HL-60 (cell line): ENCODE measurements at regions not wholly inside any gene's neighbourhood (a gene's known extent, or its start where the extent isn't known, plus 50 kb on each side); places are given as distances from the start of the nearest gene placed in this dataset.

Experiments
- DNase-seq, 2 experiments: peaks; one replicate each; pipeline ENCODE4 v3.0.0-alpha.2; 2010 to 2020; ENCODE audit warnings: low read depth in 1 of 2, low spot score in 1 of 2
- H3K27ac ChIP-seq: fragments of 250-450 bp; sonication (Bioruptor Pico); replicated peaks from 2 replicates; pipeline ENCODE4 v1.5.1; 2020; ENCODE audit warnings: mild to moderate bottlenecking, moderate library complexity
- H3K27me3 ChIP-seq: fragments of 250-450 bp; sonication (Bioruptor Pico); 2 replicates; pipeline ENCODE4 v1.5.1; 2021; ENCODE audit warnings: mild to moderate bottlenecking, moderate library complexity; ENCODE audit not compliant: insufficient read depth, poor library complexity, severe bottlenecking
- H3K4me3 ChIP-seq: replicated peaks from 2 replicates; pipeline ENCODE4 v1.5.1; 2011; ENCODE audit warnings: mild to moderate bottlenecking, control low read depth, low read length; ENCODE audit not compliant: insufficient read depth
- GABPA ChIP-seq: IDR thresholded peaks from 2 replicates; pipeline ENCODE4 v1.6.1; 2012; ENCODE audit warnings: low read depth
- POLR2AphosphoS5 ChIP-seq: IDR thresholded peaks from 2 replicates; pipeline ENCODE4 v1.6.1; 2012; ENCODE audit warnings: low read depth
- REST ChIP-seq: IDR thresholded peaks from 2 replicates; pipeline ENCODE4 v1.6.1; 2012; ENCODE audit warnings: low read depth; ENCODE audit not compliant: insufficient replicate concordance
- SPI1 ChIP-seq: IDR thresholded peaks from 2 replicates; pipeline ENCODE4 v1.6.1; 2012; ENCODE audit warnings: low read depth, mild to moderate bottlenecking, borderline replicate concordance
- TF ChIP-seq, protein P1 (sequence below): IDR thresholded peaks from one replicate; pipeline ENCODE4 v1.5.1; 2011; ENCODE audit warnings: low read length, control low read depth, inconsistent platforms; ENCODE audit not compliant: insufficient read depth

GRCh38 chr4:163902417-163902816 is 407.9 kb downstream of the TMA16 start:
- no peak overlapping the region for H3K4me3 ChIP-seq
- no peak overlapping the region for H3K27ac ChIP-seq
- DNase-seq: no peak
- no peaks in the 10 kb centered on the region for H3K27me3 ChIP-seq
- TF ChIP-seq, protein P1, sequence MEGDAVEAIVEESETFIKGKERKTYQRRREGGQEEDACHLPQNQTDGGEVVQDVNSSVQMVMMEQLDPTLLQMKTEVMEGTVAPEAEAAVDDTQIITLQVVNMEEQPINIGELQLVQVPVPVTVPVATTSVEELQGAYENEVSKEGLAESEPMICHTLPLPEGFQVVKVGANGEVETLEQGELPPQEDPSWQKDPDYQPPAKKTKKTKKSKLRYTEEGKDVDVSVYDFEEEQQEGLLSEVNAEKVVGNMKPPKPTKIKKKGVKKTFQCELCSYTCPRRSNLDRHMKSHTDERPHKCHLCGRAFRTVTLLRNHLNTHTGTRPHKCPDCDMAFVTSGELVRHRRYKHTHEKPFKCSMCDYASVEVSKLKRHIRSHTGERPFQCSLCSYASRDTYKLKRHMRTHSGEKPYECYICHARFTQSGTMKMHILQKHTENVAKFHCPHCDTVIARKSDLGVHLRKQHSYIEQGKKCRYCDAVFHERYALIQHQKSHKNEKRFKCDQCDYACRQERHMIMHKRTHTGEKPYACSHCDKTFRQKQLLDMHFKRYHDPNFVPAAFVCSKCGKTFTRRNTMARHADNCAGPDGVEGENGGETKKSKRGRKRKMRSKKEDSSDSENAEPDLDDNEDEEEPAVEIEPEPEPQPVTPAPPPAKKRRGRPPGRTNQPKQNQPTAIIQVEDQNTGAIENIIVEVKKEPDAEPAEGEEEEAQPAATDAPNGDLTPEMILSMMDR: no peak
- TF ChIP-seq REST (no peak), POLR2AphosphoS5 (no peak), GABPA (no peak)

DNA sequence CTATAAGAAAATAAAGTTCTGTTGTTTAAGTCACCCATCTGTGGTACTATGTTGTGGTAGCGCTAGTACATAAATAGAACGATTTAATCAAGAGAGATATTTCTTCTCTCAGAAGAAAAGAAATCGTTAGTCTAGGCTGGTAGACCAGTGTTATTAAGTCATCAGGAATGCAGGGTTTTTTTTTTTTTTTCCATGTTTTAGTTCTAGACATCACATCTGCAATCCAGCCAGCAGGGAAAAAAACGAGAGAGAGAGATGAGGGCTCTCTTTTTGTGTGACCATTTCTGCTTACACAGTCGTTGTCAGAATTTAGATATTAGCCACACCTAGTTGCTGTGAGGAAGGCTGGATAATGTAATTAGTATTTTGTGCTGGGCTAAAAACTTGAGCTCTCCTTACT is 417.4 kb downstream of the TMA16 start:
- Histone ChIP-seq H3K27ac (no peak overlapping the region), H3K4me3 (no peak overlapping the region), H3K27me3 (no peaks in the 10 kb centered on the region)
- no peak for DNase-seq
- no peak for TF ChIP-seq POLR2AphosphoS5
- no peak for TF ChIP-seq REST
- TF ChIP-seq SPI1: no peak
- TF ChIP-seq, protein P1: no peak
- TF ChIP-seq GABPA: no peak

DNA sequence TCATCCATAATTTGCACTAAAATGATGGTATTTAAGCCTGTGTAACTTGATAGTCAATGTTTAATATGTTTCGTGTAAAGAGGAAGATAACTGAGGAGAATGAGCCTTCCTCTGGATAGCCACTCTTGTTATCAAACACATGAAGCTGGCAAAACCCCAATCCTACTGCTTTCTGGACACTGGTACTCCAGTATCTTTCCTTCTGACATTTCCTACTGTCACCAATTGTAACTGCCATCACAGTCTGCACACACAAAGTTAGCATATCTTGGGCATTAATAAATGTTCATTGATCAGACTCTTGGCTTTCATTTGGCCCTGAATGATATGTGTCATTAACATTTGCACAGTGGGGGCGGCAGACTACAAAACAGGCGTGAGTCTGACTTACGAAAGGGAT is 419.1 kb downstream of the TMA16 start:
- H3K4me3 ChIP-seq: no peak overlapping the region
- H3K27me3 ChIP-seq: no peaks in the 10 kb centered on the region
- TF ChIP-seq, protein P1: no peak
- TF ChIP-seq GABPA: no peak
- DNase-seq: no peak
- no peak overlapping the region for H3K27ac ChIP-seq

DNA sequence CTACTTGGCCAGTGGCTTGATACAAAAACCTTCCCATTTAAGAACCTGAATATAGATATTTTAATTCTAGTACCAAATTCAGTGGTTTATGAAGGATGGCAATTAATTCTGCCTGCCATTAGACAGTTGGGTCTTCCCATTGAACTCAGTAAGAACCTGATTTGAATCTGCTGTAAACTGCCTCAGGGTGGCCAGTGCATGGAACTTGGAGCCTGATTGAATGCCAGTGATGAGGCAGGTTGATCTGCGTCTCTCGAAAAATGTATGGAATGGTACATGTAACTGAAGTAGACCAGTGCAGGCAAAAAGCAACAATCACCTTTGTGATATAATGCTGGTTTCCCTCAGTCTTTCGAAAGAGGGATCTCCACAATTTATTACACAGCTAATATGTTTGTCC is 421.4 kb downstream of the TMA16 start:
- TF ChIP-seq SPI1 (no peak), POLR2AphosphoS5 (no peak), GABPA (no peak), REST (no peak)
- TF ChIP-seq, protein P1: no peak
- no peaks in the 10 kb centered on the region for H3K27me3 ChIP-seq

More for the DNA sequence above, 421.4 kb downstream of the TMA16 start:
- Histone ChIP-seq H3K27ac (no peak overlapping the region), H3K4me3 (no peak overlapping the region)
- no peak for DNase-seq
